Progenitor cell of endocrine pancreas (in vitro differentiated cells): ENCODE measurements at regions not wholly inside any gene's neighbourhood (a gene's known extent, or its start where the extent isn't known, plus 50 kb on each side); places are given as distances from the start of the nearest gene placed in this dataset.

ENCODE experiments used
- DNase-seq: peaks from one replicate; pipeline ENCODE4 v3.0.0; 2021; ENCODE audit warnings: low spot score; ENCODE audit not compliant: unreplicated experiment
- H3K27ac Mint-ChIP-seq: 2 replicates; pipeline ENCODE4 v1.8.0; 2021; ENCODE audit warnings: mild to moderate bottlenecking, moderate library complexity, mixed read lengths
- H3K27me3 Mint-ChIP-seq: 2 replicates; pipeline ENCODE4 v1.8.0; 2021; ENCODE audit warnings: mixed read lengths
- H3K36me3 Mint-ChIP-seq: 2 replicates; pipeline ENCODE4 v1.8.0; 2022; ENCODE audit warnings: mixed read lengths; ENCODE audit not compliant: insufficient read depth
- H3K4me1 Mint-ChIP-seq: 2 replicates; pipeline ENCODE4 v1.8.0; 2021; ENCODE audit warnings: low read depth, mixed read lengths
- H3K4me3 Mint-ChIP-seq: 2 replicates; pipeline ENCODE4 v1.8.0; 2021; ENCODE audit warnings: low read depth, mild to moderate bottlenecking, moderate library complexity, mixed read lengths
- H3K9me3 Mint-ChIP-seq: 2 replicates; pipeline ENCODE4 v1.8.0; 2021; ENCODE audit warnings: low read depth, mixed read lengths
- CTCF ChIP-seq: fragments of 200-600 bp; sonication (generic); IDR thresholded peaks from one replicate; pipeline ENCODE4 v1.5.0; 2021; ENCODE audit warnings: antibody characterized with exemption, mild to moderate bottlenecking; ENCODE audit not compliant: unreplicated experiment

GRCh38 chr21:35938446-35938845 lies 121.9 kb downstream of the SETD4 start:
- no peak for DNase-seq
- Mint-ChIP-seq H3K27me3 (peaks cover 6% of the 10 kb centered on the region), H3K4me1 (peaks cover 2% of the 10 kb centered on the region), H3K36me3 (no peaks in the 10 kb centered on the region), H3K4me3 (no peak overlapping the region), H3K27ac (no peak overlapping the region), H3K9me3 (no peaks in the 10 kb centered on the region)
- no peak for TF ChIP-seq CTCF

- TF ChIP-seq CTCF: no peak
- Mint-ChIP-seq H3K27me3 (no peaks in the 10 kb centered on the region), H3K9me3 (no peaks in the 10 kb centered on the region), H3K36me3 (no peaks in the 10 kb centered on the region), H3K27ac (no peak overlapping the region), H3K4me3 (no peak overlapping the region), H3K4me1 (no peaks in the 10 kb centered on the region)
- no peak for DNase-seq
These were observed 126.9 kb downstream of the SETD4 start for GRCh38 chr21:35933466-35933865.

- Mint-ChIP-seq H3K4me1 (no peaks in the 10 kb centered on the region), H3K27me3 (no peaks in the 10 kb centered on the region), H3K9me3 (no peaks in the 10 kb centered on the region), H3K4me3 (no peak overlapping the region), H3K27ac (no peak overlapping the region), H3K36me3 (no peaks in the 10 kb centered on the region)
- no peak for TF ChIP-seq CTCF
- no peak for DNase-seq
These were observed 128.0 kb downstream of the SETD4 start for GRCh38 chr21:35932232-35932911.

GRCh38 chr21:35929901-35930300 lies 130.4 kb downstream of the SETD4 start:
- Mint-ChIP-seq H3K36me3 (no peaks in the 10 kb centered on the region), H3K4me1 (no peaks in the 10 kb centered on the region), H3K27me3 (peaks cover 3% of the 10 kb centered on the region), H3K9me3 (no peaks in the 10 kb centered on the region), H3K4me3 (no peak overlapping the region), H3K27ac (no peak overlapping the region)
- no peak for DNase-seq
- no peak for TF ChIP-seq CTCF

- Mint-ChIP-seq H3K4me3 (no peak overlapping the region), H3K36me3 (no peaks in the 10 kb centered on the region), H3K27ac (no peak overlapping the region), H3K9me3 (no peaks in the 10 kb centered on the region), H3K4me1 (no peaks in the 10 kb centered on the region), H3K27me3 (peaks cover 7% of the 10 kb centered on the region)
- DNase-seq: no peak
- no peak for TF ChIP-seq CTCF
These were observed 133.1 kb downstream of the SETD4 start for GRCh38 chr21:35927262-35927661.
